Osteocyte (in vitro differentiated cells): ENCODE measurements at regions not wholly inside any gene's neighbourhood (a gene's known extent, or its start where the extent isn't known, plus 50 kb on each side); places are given as distances from the start of the nearest gene placed in this dataset.

Source experiments
- DNase-seq: peaks from one replicate; pipeline ENCODE4 v3.0.0; 2021; ENCODE audit warnings: mixed read lengths; ENCODE audit not compliant: unreplicated experiment; ENCODE audit errors: extremely low spot score
- H3K27ac Mint-ChIP-seq: one replicate; pipeline ENCODE4 v1.8.0; 2021; ENCODE audit warnings: mild to moderate bottlenecking, mixed read lengths; ENCODE audit not compliant: unreplicated experiment
- H3K27me3 Mint-ChIP-seq: one replicate; pipeline ENCODE4 v1.8.0; 2021; ENCODE audit warnings: mixed read lengths; ENCODE audit not compliant: unreplicated experiment
- H3K36me3 Mint-ChIP-seq: one replicate; pipeline ENCODE4 v1.8.0; 2021; ENCODE audit warnings: mixed read lengths; ENCODE audit not compliant: unreplicated experiment
- H3K4me1 Mint-ChIP-seq: one replicate; pipeline ENCODE4 v1.8.0; 2021; ENCODE audit warnings: mixed read lengths; ENCODE audit not compliant: unreplicated experiment
- H3K4me3 Mint-ChIP-seq: one replicate; pipeline ENCODE4 v1.8.0; 2021; ENCODE audit warnings: mild to moderate bottlenecking, moderate library complexity, mixed read lengths; ENCODE audit not compliant: unreplicated experiment
- H3K9me3 Mint-ChIP-seq: one replicate; pipeline ENCODE4 v1.8.0; 2021; ENCODE audit warnings: mixed read lengths; ENCODE audit not compliant: unreplicated experiment
- TF ChIP-seq, protein P1 (sequence below): fragments of 200-600 bp; sonication (generic); IDR thresholded peaks from 2 replicates; pipeline ENCODE4 v1.5.0; 2021; ENCODE audit warnings: antibody characterized with exemption, mild to moderate bottlenecking, moderate library complexity

- peaks cover 28% of the 10 kb centered on the region for H3K9me3 Mint-ChIP-seq
- H3K27me3 Mint-ChIP-seq: no peaks in the 10 kb centered on the region
- no peaks in the 10 kb centered on the region for H3K36me3 Mint-ChIP-seq
- no peak overlapping the region for H3K4me3 Mint-ChIP-seq
- DNase-seq: no peak
- H3K4me1 Mint-ChIP-seq: no peaks in the 10 kb centered on the region
- TF ChIP-seq, protein P1, sequence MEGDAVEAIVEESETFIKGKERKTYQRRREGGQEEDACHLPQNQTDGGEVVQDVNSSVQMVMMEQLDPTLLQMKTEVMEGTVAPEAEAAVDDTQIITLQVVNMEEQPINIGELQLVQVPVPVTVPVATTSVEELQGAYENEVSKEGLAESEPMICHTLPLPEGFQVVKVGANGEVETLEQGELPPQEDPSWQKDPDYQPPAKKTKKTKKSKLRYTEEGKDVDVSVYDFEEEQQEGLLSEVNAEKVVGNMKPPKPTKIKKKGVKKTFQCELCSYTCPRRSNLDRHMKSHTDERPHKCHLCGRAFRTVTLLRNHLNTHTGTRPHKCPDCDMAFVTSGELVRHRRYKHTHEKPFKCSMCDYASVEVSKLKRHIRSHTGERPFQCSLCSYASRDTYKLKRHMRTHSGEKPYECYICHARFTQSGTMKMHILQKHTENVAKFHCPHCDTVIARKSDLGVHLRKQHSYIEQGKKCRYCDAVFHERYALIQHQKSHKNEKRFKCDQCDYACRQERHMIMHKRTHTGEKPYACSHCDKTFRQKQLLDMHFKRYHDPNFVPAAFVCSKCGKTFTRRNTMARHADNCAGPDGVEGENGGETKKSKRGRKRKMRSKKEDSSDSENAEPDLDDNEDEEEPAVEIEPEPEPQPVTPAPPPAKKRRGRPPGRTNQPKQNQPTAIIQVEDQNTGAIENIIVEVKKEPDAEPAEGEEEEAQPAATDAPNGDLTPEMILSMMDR: no peak
- no peak overlapping the region for H3K27ac Mint-ChIP-seq
Measured at GRCh38 chr16:17643935-17644334, 173.2 kb upstream of the XYLT1 start.

DNA sequence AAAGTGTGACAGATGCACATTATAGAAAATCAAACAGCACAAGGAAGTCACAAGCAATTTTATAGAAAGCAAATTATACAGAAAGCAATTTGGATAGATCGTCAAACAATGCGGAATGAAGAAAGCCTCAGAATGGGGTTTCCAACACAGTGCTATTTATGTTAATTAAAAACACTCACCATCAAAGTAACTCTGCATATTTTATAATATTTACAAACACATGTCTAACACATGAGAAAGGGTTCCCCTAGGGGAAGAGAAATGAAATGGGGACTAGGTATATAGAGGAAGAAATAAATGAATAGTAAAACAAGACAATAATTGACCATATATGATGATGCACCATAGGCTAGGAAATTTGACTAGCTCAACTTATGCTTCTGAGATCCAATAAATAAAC lies 171.2 kb upstream of the XYLT1 start:
- DNase-seq: no peak
- Mint-ChIP-seq H3K36me3 (no peaks in the 10 kb centered on the region), H3K4me1 (no peaks in the 10 kb centered on the region), H3K27me3 (no peaks in the 10 kb centered on the region), H3K9me3 (peaks cover 28% of the 10 kb centered on the region), H3K4me3 (no peak overlapping the region), H3K27ac (no peak overlapping the region)
- TF ChIP-seq, protein P1: no peak

DNA sequence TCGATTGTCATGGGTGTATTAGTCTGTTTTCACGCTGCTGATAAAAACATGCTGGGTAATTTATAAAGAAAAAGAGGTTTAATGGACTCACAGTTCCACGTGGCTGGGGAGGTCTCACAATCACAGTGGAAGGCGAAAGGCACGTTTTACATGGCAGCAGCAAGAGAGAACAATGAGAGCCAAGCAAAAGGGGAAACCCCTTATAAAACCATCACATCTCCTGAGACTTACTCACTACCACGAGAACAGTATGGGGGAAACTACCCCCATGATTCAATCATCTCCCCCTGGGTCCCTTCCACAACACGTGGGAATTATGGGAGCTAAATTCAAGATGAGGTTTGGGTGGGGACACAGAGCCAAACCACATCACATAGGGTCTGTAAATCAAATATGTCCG lies 167.4 kb upstream of the XYLT1 start:
- Mint-ChIP-seq H3K27me3 (no peaks in the 10 kb centered on the region), H3K36me3 (no peaks in the 10 kb centered on the region), H3K27ac (no peak overlapping the region), H3K9me3 (peaks cover 13% of the 10 kb centered on the region), H3K4me1 (no peaks in the 10 kb centered on the region), H3K4me3 (no peak overlapping the region)
- TF ChIP-seq, protein P1: no peak
- no peak for DNase-seq

DNA sequence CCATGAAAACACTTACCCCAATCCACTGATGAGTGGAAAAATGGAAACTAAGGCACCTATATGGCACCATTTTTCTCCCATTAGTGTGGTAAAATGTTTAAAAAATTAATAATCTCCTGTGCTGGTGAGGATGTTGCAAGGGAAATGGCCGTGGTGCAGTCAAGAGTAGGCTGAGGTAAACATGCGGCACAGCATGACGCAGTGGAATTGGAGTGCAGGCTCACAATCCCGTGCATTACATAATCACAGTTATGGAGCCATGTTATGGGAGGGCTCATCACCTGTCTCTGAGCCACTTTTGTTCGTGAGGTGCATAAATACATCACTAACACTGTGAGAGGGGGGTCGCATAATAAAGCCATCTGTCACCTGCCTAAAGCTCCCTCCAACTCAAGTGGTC lies 164.4 kb upstream of the XYLT1 start:
- DNase-seq: no peak
- Mint-ChIP-seq H3K4me1 (no peaks in the 10 kb centered on the region), H3K4me3 (no peak overlapping the region), H3K9me3 (no peaks in the 10 kb centered on the region), H3K36me3 (no peaks in the 10 kb centered on the region), H3K27me3 (no peaks in the 10 kb centered on the region), H3K27ac (no peak overlapping the region)
- TF ChIP-seq, protein P1: no peak

DNA sequence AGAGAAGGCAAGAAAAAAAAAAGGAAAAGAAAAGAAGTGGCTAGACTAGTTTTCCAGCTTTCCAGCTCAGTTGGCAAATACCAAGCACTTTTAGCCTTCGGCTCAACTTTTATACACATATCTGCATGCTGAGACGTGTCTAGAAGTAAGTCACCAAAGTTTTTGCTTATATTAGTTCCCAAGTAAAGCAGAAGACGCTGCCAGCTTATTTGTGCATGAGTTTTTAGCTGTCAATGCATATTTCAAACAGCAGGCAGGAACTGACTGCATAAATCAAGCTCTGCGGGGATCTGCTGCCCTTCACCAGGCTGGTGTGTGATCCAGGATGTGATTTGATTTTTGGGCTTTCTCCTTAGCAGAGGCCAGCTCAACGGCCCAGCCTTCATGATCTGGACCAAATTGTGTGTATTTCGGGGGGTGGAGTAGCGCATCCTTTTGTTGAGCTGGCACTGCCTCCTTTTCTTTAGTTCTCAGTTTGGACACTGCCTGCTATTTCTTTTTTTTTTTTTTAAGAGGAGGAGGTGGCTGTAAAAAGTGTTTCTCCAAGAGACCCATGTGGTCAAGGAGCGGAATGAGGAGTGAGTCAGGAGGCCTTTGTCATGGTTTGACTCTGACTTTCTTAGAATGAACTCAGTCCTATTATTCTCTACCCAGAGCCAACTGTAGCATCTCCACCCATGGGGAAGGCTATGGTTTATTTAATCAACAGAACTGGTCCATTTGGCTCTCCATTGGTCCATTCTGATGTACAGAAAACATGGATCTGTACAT lies 162.6 kb upstream of the XYLT1 start:
- Mint-ChIP-seq H3K4me3 (no peak overlapping the region), H3K27ac (no peak overlapping the region), H3K27me3 (no peaks in the 10 kb centered on the region), H3K4me1 (no peaks in the 10 kb centered on the region), H3K9me3 (peaks cover 5% of the 10 kb centered on the region), H3K36me3 (no peaks in the 10 kb centered on the region)
- DNase-seq: no peak
- TF ChIP-seq, protein P1: no peak
